ENCODE measurements at regions not wholly inside any gene's neighbourhood (a gene's known extent, or its start where the extent isn't known, plus 50 kb on each side); places are given as distances from the start of the nearest gene placed in this dataset.

DNA sequence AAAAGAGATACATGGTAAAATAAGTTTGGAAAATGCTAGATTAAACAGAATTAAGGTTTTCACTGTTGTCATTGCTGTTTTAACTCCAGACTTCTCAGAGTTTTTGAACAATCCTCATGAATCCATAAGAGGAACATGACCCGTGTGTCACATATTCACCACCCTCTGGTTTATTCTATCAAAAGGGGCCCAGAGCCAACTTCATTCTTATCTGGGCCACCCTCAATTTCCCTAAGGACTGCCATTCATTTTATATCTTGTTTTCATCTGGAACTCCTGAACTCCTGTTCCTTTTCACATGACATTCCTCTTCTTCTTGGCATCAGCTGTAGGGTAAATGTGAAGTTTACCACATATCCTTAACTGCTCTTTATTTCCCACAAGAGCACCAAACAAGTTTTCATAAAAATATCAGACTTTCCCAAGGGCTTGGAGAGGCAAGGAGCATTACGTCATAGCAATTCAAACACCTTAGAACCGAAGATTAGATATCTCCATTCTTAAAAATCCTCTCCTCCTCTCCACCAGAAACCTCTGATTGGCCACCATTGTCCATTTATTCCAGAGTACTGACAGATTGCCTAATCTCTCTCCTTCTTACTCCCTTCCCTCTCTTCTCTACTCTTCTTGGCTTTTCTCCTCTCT lies 225.2 kb downstream of the SEC23A start:
- no peak for TF ChIP-seq SMC3 (conservative IDR thresholded peaks at IDR 0.05; ENCODE audit: insufficient read depth, low read depth, low read length)
- no peak for TF ChIP-seq CTCF (IDR thresholded peaks at IDR 0.05 in 2 of 3, conservative IDR thresholded peaks at IDR 0.05 in 1 of 3; ENCODE audit: insufficient read depth in 2 of 3, low read depth in 1 of 3, low read length in 3 of 3)
- TF ChIP-seq POLR2A (conservative IDR thresholded peaks at IDR 0.05): no peak
- TF ChIP-seq ETS1 (conservative IDR thresholded peaks at IDR 0.05; ENCODE audit: control insufficient read depth, low read depth, low read length): no peak
- no peak for TF ChIP-seq NR3C1 (CRISPR knock-in tag; IDR thresholded peaks at IDR 0.05)
- TF ChIP-seq, protein P1, sequence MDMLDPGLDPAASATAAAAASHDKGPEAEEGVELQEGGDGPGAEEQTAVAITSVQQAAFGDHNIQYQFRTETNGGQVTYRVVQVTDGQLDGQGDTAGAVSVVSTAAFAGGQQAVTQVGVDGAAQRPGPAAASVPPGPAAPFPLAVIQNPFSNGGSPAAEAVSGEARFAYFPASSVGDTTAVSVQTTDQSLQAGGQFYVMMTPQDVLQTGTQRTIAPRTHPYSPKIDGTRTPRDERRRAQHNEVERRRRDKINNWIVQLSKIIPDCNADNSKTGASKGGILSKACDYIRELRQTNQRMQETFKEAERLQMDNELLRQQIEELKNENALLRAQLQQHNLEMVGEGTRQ (CRISPR knock-in tag; IDR thresholded peaks at IDR 0.05): no peak
- no peak for TF ChIP-seq ELF4 (CRISPR knock-in tag; IDR thresholded peaks at IDR 0.05)
- TF ChIP-seq, protein P2, sequence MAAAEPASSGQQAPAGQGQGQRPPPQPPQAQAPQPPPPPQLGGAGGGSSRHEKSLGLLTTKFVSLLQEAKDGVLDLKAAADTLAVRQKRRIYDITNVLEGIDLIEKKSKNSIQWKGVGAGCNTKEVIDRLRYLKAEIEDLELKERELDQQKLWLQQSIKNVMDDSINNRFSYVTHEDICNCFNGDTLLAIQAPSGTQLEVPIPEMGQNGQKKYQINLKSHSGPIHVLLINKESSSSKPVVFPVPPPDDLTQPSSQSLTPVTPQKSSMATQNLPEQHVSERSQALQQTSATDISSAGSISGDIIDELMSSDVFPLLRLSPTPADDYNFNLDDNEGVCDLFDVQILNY (CRISPR knock-in tag; IDR thresholded peaks at IDR 0.05): no peak
